H9 (cell line): ENCODE measurements at regions not wholly inside any gene's neighbourhood (a gene's known extent, or its start where the extent isn't known, plus 50 kb on each side); places are given as distances from the start of the nearest gene placed in this dataset.

Source experiments
- DNase-seq: peaks from one replicate; pipeline ENCODE4 v3.0.0-alpha.2; 2017
- H2AFZ ChIP-seq: one replicate; pipeline ENCODE4 v1.6.1; 2013; ENCODE audit warnings: mild to moderate bottlenecking, low read length, control low read depth, moderate library complexity
- H2AK5ac ChIP-seq: 2 replicates; pipeline ENCODE4 v1.6.1; 2013; ENCODE audit warnings: low read length, control low read depth, mixed read lengths; ENCODE audit not compliant: insufficient read length
- H2BK120ac ChIP-seq: one replicate; pipeline ENCODE4 v1.6.1; 2013; ENCODE audit warnings: low read depth, mild to moderate bottlenecking, low read length, control low read depth, inconsistent platforms; ENCODE audit not compliant: poor library complexity, severe bottlenecking
- H2BK12ac ChIP-seq: 2 replicates; pipeline ENCODE4 v1.6.1; 2013; ENCODE audit warnings: low read length, control low read depth, mixed read lengths, low read depth; ENCODE audit not compliant: insufficient read length
- H2BK15ac ChIP-seq: 2 replicates; pipeline ENCODE4 v1.6.1; 2013; ENCODE audit warnings: low read depth, low read length, control low read depth
- H2BK20ac ChIP-seq: one replicate; pipeline ENCODE4 v1.6.1; 2013; ENCODE audit warnings: low read depth, mild to moderate bottlenecking, low read length, control low read depth, inconsistent platforms; ENCODE audit not compliant: poor library complexity, severe bottlenecking
- H2BK5ac ChIP-seq: 2 replicates; pipeline ENCODE4 v1.6.1; 2013; ENCODE audit warnings: low read length, control low read depth, mixed read lengths; ENCODE audit not compliant: insufficient read length
- H3K14ac ChIP-seq: 2 replicates; pipeline ENCODE4 v1.6.1; 2013; ENCODE audit warnings: low read length, control low read depth; ENCODE audit not compliant: insufficient read depth
- H3K18ac ChIP-seq: 2 replicates; pipeline ENCODE4 v1.6.1; 2013; ENCODE audit warnings: low read depth, mild to moderate bottlenecking, mixed read lengths, low read length, control low read depth; ENCODE audit not compliant: insufficient read length
- H3K23ac ChIP-seq: 2 replicates; pipeline ENCODE4 v1.6.1; 2013; ENCODE audit warnings: low read length, control low read depth, mixed read lengths, low read depth; ENCODE audit not compliant: insufficient read length
- H3K23me2 ChIP-seq: 2 replicates; pipeline ENCODE4 v1.6.1; 2013; ENCODE audit warnings: low read depth, mild to moderate bottlenecking, mixed read lengths, low read length, control low read depth; ENCODE audit not compliant: insufficient read length, poor library complexity, severe bottlenecking
- H3K27ac ChIP-seq: 2 replicates; pipeline ENCODE4 v1.5.1; 2013; ENCODE audit warnings: low read length, control low read depth, mixed read lengths, low read depth; ENCODE audit not compliant: insufficient read length
- H3K27me3 ChIP-seq: 2 replicates; pipeline ENCODE4 v1.6.1; 2013; ENCODE audit warnings: low read length, control low read depth, inconsistent platforms; ENCODE audit not compliant: insufficient read depth
- H3K4ac ChIP-seq: 2 replicates; pipeline ENCODE4 v1.6.1; 2013; ENCODE audit warnings: low read depth, mild to moderate bottlenecking, control low read depth, inconsistent platforms, low read length, moderate library complexity
- H3K4me1 ChIP-seq: 2 replicates; pipeline ENCODE4 v1.6.1; 2013; ENCODE audit warnings: low read length, control low read depth, inconsistent platforms; ENCODE audit not compliant: insufficient read depth
- H3K4me2 ChIP-seq: 2 replicates; pipeline ENCODE4 v1.6.1; 2013; ENCODE audit warnings: low read length, control low read depth, mixed read lengths; ENCODE audit not compliant: insufficient read length, insufficient read depth
- H3K56ac ChIP-seq: 2 replicates; pipeline ENCODE4 v1.6.1; 2013; ENCODE audit warnings: low read depth, mild to moderate bottlenecking, mixed read lengths, low read length, control low read depth; ENCODE audit not compliant: insufficient read length
- H3K79me1 ChIP-seq: 2 replicates; pipeline ENCODE4 v1.6.1; 2013; ENCODE audit warnings: low read depth, mild to moderate bottlenecking, moderate library complexity, low read length, control low read depth, inconsistent platforms; ENCODE audit not compliant: insufficient read depth, poor library complexity, severe bottlenecking
- H3K79me2 ChIP-seq: 2 replicates; pipeline ENCODE4 v1.6.1; 2013; ENCODE audit warnings: low read length, control low read depth, inconsistent platforms; ENCODE audit not compliant: insufficient read depth
- H3K9ac ChIP-seq: 2 replicates; pipeline ENCODE4 v1.6.1; 2013; ENCODE audit warnings: low read length, control low read depth, mixed read lengths; ENCODE audit not compliant: insufficient read length; ENCODE audit errors: extremely low read depth
- H3K9me3 ChIP-seq: one replicate; pipeline ENCODE4 v1.6.1; 2013; ENCODE audit warnings: low read depth, low read length, inconsistent platforms; ENCODE audit not compliant: control insufficient read depth
- H3T11ph ChIP-seq: one replicate; pipeline ENCODE4 v1.6.1; 2013; ENCODE audit warnings: mild to moderate bottlenecking, low read length, control low read depth, inconsistent platforms
- H4K20me1 ChIP-seq: one replicate; pipeline ENCODE4 v1.6.1; 2013; ENCODE audit not compliant: control insufficient read depth, insufficient read length, insufficient read depth
- H4K5ac ChIP-seq: 2 replicates; pipeline ENCODE4 v1.6.1; 2013; ENCODE audit warnings: low read depth, mild to moderate bottlenecking, mixed read lengths, low read length, control low read depth; ENCODE audit not compliant: insufficient read length
- H4K8ac ChIP-seq: replicated peaks from 2 replicates; pipeline ENCODE4 v1.6.1; 2013; ENCODE audit warnings: low read length, control low read depth, mixed read lengths, low read depth; ENCODE audit not compliant: insufficient read length
- H4K91ac ChIP-seq: 2 replicates; pipeline ENCODE4 v1.6.1; 2013; ENCODE audit warnings: low read depth, mild to moderate bottlenecking, moderate library complexity, mixed read lengths, low read length, control low read depth; ENCODE audit not compliant: insufficient read length
- H3K27ac Mint-ChIP-seq, 3 experiments: 2 replicates in 2 of 3; 3 replicates in 1 of 3; pipeline ENCODE4 v1.8.0; 2020 to 2021; ENCODE audit warnings: mixed read lengths in 3 of 3, mild to moderate bottlenecking in 1 of 3, moderate library complexity in 1 of 3
- H3K27me3 Mint-ChIP-seq: 2 replicates; pipeline ENCODE4 v1.8.0; 2021; ENCODE audit warnings: low read depth, mild to moderate bottlenecking, moderate library complexity, mixed read lengths
- H3K36me3 Mint-ChIP-seq, 3 experiments: 2 replicates in 2 of 3; 3 replicates in 1 of 3; pipeline ENCODE4 v1.8.0; 2020 to 2021; ENCODE audit warnings: low read depth in 3 of 3, mixed read lengths in 3 of 3; ENCODE audit not compliant: insufficient read depth in 1 of 3
- H3K4me1 Mint-ChIP-seq, 2 experiments: 2 replicates each; pipeline ENCODE4 v1.8.0; 2020; ENCODE audit warnings: mixed read lengths in 2 of 2
- H3K4me3 Mint-ChIP-seq, 2 experiments: 2 replicates in 1 of 2; 3 replicates in 1 of 2; pipeline ENCODE4 v1.8.0; 2020 to 2021; ENCODE audit warnings: mild to moderate bottlenecking in 2 of 2, mixed read lengths in 2 of 2, moderate library complexity in 1 of 2
- H3K9me3 Mint-ChIP-seq, 2 experiments: 2 replicates in 1 of 2; 3 replicates in 1 of 2; pipeline ENCODE4 v1.8.0; 2020; ENCODE audit warnings: mild to moderate bottlenecking in 2 of 2, mixed read lengths in 2 of 2, moderate library complexity in 1 of 2
- WGBS: extraction: QIAGEN DNeasy Blood & Tissue Kit; methylation state at CpG from one replicate; pipeline ENCODE4 v1.1.7; 2013; ENCODE audit warnings: missing lambda C conversion rate, low lambda C conversion rate, mixed read lengths; ENCODE audit not compliant: insufficient read length; ENCODE audit errors: extremely low coverage; 5-methylcytosine and 5-hydroxymethylcytosine counted together
- TF ChIP-seq, protein P1 (sequence below): fragments of 200-600 bp; sonication (generic); conservative IDR thresholded peaks from 3 replicates; pipeline ENCODE4 v1.8.0; 2021; ENCODE audit warnings: antibody characterized with exemption, mild to moderate bottlenecking

DNA sequence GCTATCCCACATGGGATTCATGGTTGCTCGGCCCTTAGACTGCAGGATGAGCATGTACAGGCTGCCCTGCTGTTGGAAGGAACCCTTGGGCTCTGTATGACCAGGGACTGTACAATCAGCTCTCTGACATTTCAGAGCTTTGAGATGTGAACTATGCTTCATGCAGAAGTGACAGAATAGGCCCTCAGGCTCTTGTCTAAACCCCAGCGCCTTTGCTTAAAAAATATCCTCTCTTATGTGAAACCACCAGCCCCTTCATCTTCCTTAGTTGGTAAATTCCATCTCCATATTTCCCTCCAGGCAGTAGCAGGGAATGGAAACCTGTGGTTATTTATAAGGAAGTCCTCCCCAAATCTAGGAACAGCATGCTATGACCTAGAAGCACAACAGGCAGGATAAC is 78.9 kb upstream of the PLET1 start:
- H3K27me3 Mint-ChIP-seq = peaks cover 7% of the 10 kb centered on the region
- no peak overlapping the region for H3K27ac Mint-ChIP-seq
- H3K23me2 ChIP-seq = no peaks in the 10 kb centered on the region
- H3T11ph ChIP-seq = no peak overlapping the region
- WGBS = no CpG with 5 or more reads among the region's 2 CpGs
- no peak overlapping the region for H3K9ac ChIP-seq
- peaks cover 0 to 5% of the 10 kb centered on the region in 2 experiments; a peak in 2 of 4 replicates for H3K4me1 Mint-ChIP-seq
- no peaks in the 10 kb centered on the region for H3K79me2 ChIP-seq
- no peak overlapping the region for H3K4me3 Mint-ChIP-seq
- H4K91ac ChIP-seq = no peak overlapping the region
- no peak overlapping the region for H4K8ac ChIP-seq
- no peak overlapping the region for H3K4me2 ChIP-seq
- no peaks in the 10 kb centered on the region; a peak in 1 of 5 replicates for H3K9me3 Mint-ChIP-seq
- H4K5ac ChIP-seq = no peak overlapping the region
- no peaks in the 10 kb centered on the region for H3K9me3 ChIP-seq
- H4K20me1 ChIP-seq = peaks cover 2% of the 10 kb centered on the region
- H2BK12ac ChIP-seq = no peak overlapping the region
- H3K18ac ChIP-seq = no peak overlapping the region
- H3K27ac ChIP-seq = no peak overlapping the region
- no peak for DNase-seq
- TF ChIP-seq, protein P1, sequence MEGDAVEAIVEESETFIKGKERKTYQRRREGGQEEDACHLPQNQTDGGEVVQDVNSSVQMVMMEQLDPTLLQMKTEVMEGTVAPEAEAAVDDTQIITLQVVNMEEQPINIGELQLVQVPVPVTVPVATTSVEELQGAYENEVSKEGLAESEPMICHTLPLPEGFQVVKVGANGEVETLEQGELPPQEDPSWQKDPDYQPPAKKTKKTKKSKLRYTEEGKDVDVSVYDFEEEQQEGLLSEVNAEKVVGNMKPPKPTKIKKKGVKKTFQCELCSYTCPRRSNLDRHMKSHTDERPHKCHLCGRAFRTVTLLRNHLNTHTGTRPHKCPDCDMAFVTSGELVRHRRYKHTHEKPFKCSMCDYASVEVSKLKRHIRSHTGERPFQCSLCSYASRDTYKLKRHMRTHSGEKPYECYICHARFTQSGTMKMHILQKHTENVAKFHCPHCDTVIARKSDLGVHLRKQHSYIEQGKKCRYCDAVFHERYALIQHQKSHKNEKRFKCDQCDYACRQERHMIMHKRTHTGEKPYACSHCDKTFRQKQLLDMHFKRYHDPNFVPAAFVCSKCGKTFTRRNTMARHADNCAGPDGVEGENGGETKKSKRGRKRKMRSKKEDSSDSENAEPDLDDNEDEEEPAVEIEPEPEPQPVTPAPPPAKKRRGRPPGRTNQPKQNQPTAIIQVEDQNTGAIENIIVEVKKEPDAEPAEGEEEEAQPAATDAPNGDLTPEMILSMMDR = no peak
- no peak overlapping the region for H2BK15ac ChIP-seq
- no peak overlapping the region for H3K4ac ChIP-seq
- no peak overlapping the region for H2BK20ac ChIP-seq
- H3K14ac ChIP-seq = no peak overlapping the region
- H3K79me1 ChIP-seq = no peaks in the 10 kb centered on the region
- H3K27me3 ChIP-seq = no peaks in the 10 kb centered on the region
- no peaks in the 10 kb centered on the region for H3K4me1 ChIP-seq
- no peak overlapping the region for H2BK5ac ChIP-seq
- no peak overlapping the region for H3K23ac ChIP-seq
- H2BK120ac ChIP-seq = no peak overlapping the region
- H3K56ac ChIP-seq = no peak overlapping the region
- no peak overlapping the region for H2AK5ac ChIP-seq
- H3K36me3 Mint-ChIP-seq = peaks cover 0 to 1% (median 0%) of the 10 kb centered on the region in 3 experiments; a peak in 1 of 7 replicates
- no peak overlapping the region for H2AFZ ChIP-seq
